ENCODE measurements at regions not wholly inside any gene's neighbourhood (a gene's known extent, or its start where the extent isn't known, plus 50 kb on each side); places are given as distances from the start of the nearest gene placed in this dataset.

- H3K4me1 ChIP-seq: no peaks in the 10 kb centered on the region
- in situ Hi-C loops (cut with MboI; ENCODE audit: low sequenced_read_pairs): no loop called here
These were observed 425.4 kb downstream of the NOVA1 start for GRCh38 chr14:26172396-26172795.

GRCh38 chr14:26170885-26171284 is 426.9 kb downstream of the NOVA1 start:
- no peaks in the 10 kb centered on the region for H3K36me3 ChIP-seq (replicated peaks)
- no peak overlapping the region for H3K4me3 ChIP-seq
- H3K4me1 ChIP-seq: no peaks in the 10 kb centered on the region
- H3K9me3 ChIP-seq: no peaks in the 10 kb centered on the region
- DNase-seq (ENCODE audit: low spot score in 2 of 2): no peak
- in situ Hi-C loops (cut with MboI; ENCODE audit: low sequenced_read_pairs): no loop called here
- peaks cover 7% of the 10 kb centered on the region; the same call in 1 of the 2 replicates for H3K27me3 ChIP-seq (ENCODE audit: low read depth)

More at GRCh38 chr14:26172396-26172795, 425.4 kb downstream of the NOVA1 start:
- Histone ChIP-seq H3K4me3 (no peak overlapping the region), H3K27me3 (ENCODE audit: low read depth) (peaks cover 7% of the 10 kb centered on the region; the same call in 1 of the 2 replicates), H3K9me3 (no peaks in the 10 kb centered on the region), H3K36me3 (replicated peaks) (no peaks in the 10 kb centered on the region)
- DNase-seq (ENCODE audit: low spot score in 2 of 2): no peak

- no peak overlapping the region for H3K4me3 ChIP-seq
- no peaks in the 10 kb centered on the region for H3K9me3 ChIP-seq
- H3K27me3 ChIP-seq (ENCODE audit: low read depth): no peaks in the 10 kb centered on the region
- peak; percentile 60 to 66 for DNase-seq (ENCODE audit: low spot score in 2 of 2)
- H3K4me1 ChIP-seq: no peaks in the 10 kb centered on the region
- H3K36me3 ChIP-seq (replicated peaks): no peaks in the 10 kb centered on the region
- in situ Hi-C loops (cut with MboI; ENCODE audit: low sequenced_read_pairs): no loop called here
These were observed 434.1 kb downstream of the NOVA1 start for GRCh38 chr14:26163761-26164160.

GRCh38 chr14:26157517-26157916 is 440.3 kb downstream of the NOVA1 start:
- Histone ChIP-seq H3K4me3 (no peak overlapping the region), H3K4me1 (no peaks in the 10 kb centered on the region), H3K9me3 (no peaks in the 10 kb centered on the region), H3K36me3 (replicated peaks) (no peaks in the 10 kb centered on the region), H3K27me3 (ENCODE audit: low read depth) (no peaks in the 10 kb centered on the region)
- in situ Hi-C loops (cut with MboI; ENCODE audit: low sequenced_read_pairs): no loop called here
- no peak for DNase-seq (ENCODE audit: low spot score in 2 of 2)

- in situ Hi-C loops (cut with MboI; ENCODE audit: low sequenced_read_pairs): no loop called here
- Histone ChIP-seq H3K9me3 (no peaks in the 10 kb centered on the region), H3K4me3 (no peak overlapping the region), H3K36me3 (replicated peaks) (no peaks in the 10 kb centered on the region), H3K27me3 (ENCODE audit: low read depth) (no peaks in the 10 kb centered on the region), H3K4me1 (peaks cover 2% of the 10 kb centered on the region; the same call in 1 of the 2 replicates)
- no peak for DNase-seq (ENCODE audit: low spot score in 2 of 2)
These were observed 454.8 kb downstream of the NOVA1 start for GRCh38 chr14:26143057-26143456.

GRCh38 chr14:26138764-26139445 is 458.9 kb downstream of the NOVA1 start:
- Histone ChIP-seq H3K4me3 (no peak overlapping the region), H3K36me3 (replicated peaks) (no peaks in the 10 kb centered on the region), H3K4me1 (peaks cover 2% of the 10 kb centered on the region; the same call in 1 of the 2 replicates), H3K27me3 (ENCODE audit: low read depth) (no peaks in the 10 kb centered on the region), H3K9me3 (no peaks in the 10 kb centered on the region)
- in situ Hi-C loops (cut with MboI; ENCODE audit: low sequenced_read_pairs): no loop called here
- peak in 1 of 2 experiments; percentile 41 for DNase-seq (ENCODE audit: low spot score in 2 of 2)

- Histone ChIP-seq H3K27me3 (ENCODE audit: low read depth) (no peaks in the 10 kb centered on the region), H3K9me3 (no peaks in the 10 kb centered on the region), H3K4me1 (peaks cover 2% of the 10 kb centered on the region; the same call in 1 of the 2 replicates), H3K4me3 (no peak overlapping the region), H3K36me3 (replicated peaks) (no peaks in the 10 kb centered on the region)
- in situ Hi-C loops (cut with MboI; ENCODE audit: low sequenced_read_pairs): no loop called here
- DNase-seq (ENCODE audit: low spot score in 2 of 2): peak in 1 of 2 experiments; percentile 25
These were observed 460.7 kb downstream of the NOVA1 start for GRCh38 chr14:26137161-26137560.

GRCh38 chr14:26132061-26132645 is 465.7 kb downstream of the NOVA1 start:
- Histone ChIP-seq H3K36me3 (replicated peaks) (no peaks in the 10 kb centered on the region), H3K9me3 (no peaks in the 10 kb centered on the region), H3K4me1 (no peaks in the 10 kb centered on the region), H3K27me3 (ENCODE audit: low read depth) (no peaks in the 10 kb centered on the region), H3K4me3 (no peak overlapping the region)
- no peak for DNase-seq (ENCODE audit: low spot score in 2 of 2)
- in situ Hi-C loops (cut with MboI; ENCODE audit: low sequenced_read_pairs): no loop called here

GRCh38 chr14:26130690-26131089 is 467.1 kb downstream of the NOVA1 start:
- H3K27me3 ChIP-seq (ENCODE audit: low read depth): no peaks in the 10 kb centered on the region
- H3K36me3 ChIP-seq (replicated peaks): no peaks in the 10 kb centered on the region
- no peak overlapping the region for H3K4me3 ChIP-seq
- no peaks in the 10 kb centered on the region for H3K9me3 ChIP-seq
- H3K4me1 ChIP-seq: no peaks in the 10 kb centered on the region
- DNase-seq (ENCODE audit: low spot score in 2 of 2): no peak
- in situ Hi-C loops (cut with MboI; ENCODE audit: low sequenced_read_pairs): no loop called here

- H3K9me3 ChIP-seq: no peaks in the 10 kb centered on the region
- H3K4me1 ChIP-seq: no peaks in the 10 kb centered on the region
- DNase-seq (ENCODE audit: low spot score in 2 of 2): no peak
- in situ Hi-C loops (cut with MboI; ENCODE audit: low sequenced_read_pairs): no loop called here
- H3K4me3 ChIP-seq: no peak overlapping the region
- no peaks in the 10 kb centered on the region for H3K27me3 ChIP-seq (ENCODE audit: low read depth)
- no peaks in the 10 kb centered on the region for H3K36me3 ChIP-seq (replicated peaks)
These were observed 468.7 kb downstream of the NOVA1 start for GRCh38 chr14:26128931-26129671.

- Histone ChIP-seq H3K9me3 (no peaks in the 10 kb centered on the region), H3K4me1 (no peaks in the 10 kb centered on the region), H3K27me3 (ENCODE audit: low read depth) (no peaks in the 10 kb centered on the region), H3K4me3 (no peak overlapping the region), H3K36me3 (replicated peaks) (no peaks in the 10 kb centered on the region)
- in situ Hi-C loops (cut with MboI; ENCODE audit: low sequenced_read_pairs): no loop called here
- DNase-seq (ENCODE audit: low spot score in 2 of 2): no peak
These were observed 472.9 kb downstream of the NOVA1 start for GRCh38 chr14:26124896-26125438.

GRCh38 chr14:26123459-26123858 is 474.4 kb downstream of the NOVA1 start:
- Histone ChIP-seq H3K4me1 (no peaks in the 10 kb centered on the region), H3K27me3 (ENCODE audit: low read depth) (no peaks in the 10 kb centered on the region), H3K9me3 (no peaks in the 10 kb centered on the region), H3K36me3 (replicated peaks) (no peaks in the 10 kb centered on the region), H3K4me3 (no peak overlapping the region)
- DNase-seq (ENCODE audit: low spot score in 2 of 2): no peak
- in situ Hi-C loops (cut with MboI; ENCODE audit: low sequenced_read_pairs): no loop called here

GRCh38 chr14:26121181-26121580 is 476.7 kb downstream of the NOVA1 start:
- in situ Hi-C loops (cut with MboI; ENCODE audit: low sequenced_read_pairs): no loop called here
- H3K4me1 ChIP-seq: no peaks in the 10 kb centered on the region
- no peak for DNase-seq (ENCODE audit: low spot score in 2 of 2)
- H3K9me3 ChIP-seq: no peaks in the 10 kb centered on the region
- no peaks in the 10 kb centered on the region for H3K36me3 ChIP-seq (replicated peaks)
- H3K27me3 ChIP-seq (ENCODE audit: low read depth): no peaks in the 10 kb centered on the region
- H3K4me3 ChIP-seq: no peak overlapping the region

Measured in HAP-1 (cell line).